HG03039 (cell line): ENCODE measurements at regions not wholly inside any gene's neighbourhood (a gene's known extent, or its start where the extent isn't known, plus 50 kb on each side); places are given as distances from the start of the nearest gene placed in this dataset.
"Not testable (repeated sequence)": the region's sequence is repeated elsewhere in the genome, so short reads cannot be mapped to it uniquely, and the experiment has no call there.

Experiments
- ATAC-seq: cut with Tn5 transposase; IDR thresholded peaks from one replicate; pipeline ENCODE4 v1.9.1; 2021; ENCODE audit warnings: mild to moderate bottlenecking, moderate library complexity; ENCODE audit not compliant: unreplicated experiment

DNA sequence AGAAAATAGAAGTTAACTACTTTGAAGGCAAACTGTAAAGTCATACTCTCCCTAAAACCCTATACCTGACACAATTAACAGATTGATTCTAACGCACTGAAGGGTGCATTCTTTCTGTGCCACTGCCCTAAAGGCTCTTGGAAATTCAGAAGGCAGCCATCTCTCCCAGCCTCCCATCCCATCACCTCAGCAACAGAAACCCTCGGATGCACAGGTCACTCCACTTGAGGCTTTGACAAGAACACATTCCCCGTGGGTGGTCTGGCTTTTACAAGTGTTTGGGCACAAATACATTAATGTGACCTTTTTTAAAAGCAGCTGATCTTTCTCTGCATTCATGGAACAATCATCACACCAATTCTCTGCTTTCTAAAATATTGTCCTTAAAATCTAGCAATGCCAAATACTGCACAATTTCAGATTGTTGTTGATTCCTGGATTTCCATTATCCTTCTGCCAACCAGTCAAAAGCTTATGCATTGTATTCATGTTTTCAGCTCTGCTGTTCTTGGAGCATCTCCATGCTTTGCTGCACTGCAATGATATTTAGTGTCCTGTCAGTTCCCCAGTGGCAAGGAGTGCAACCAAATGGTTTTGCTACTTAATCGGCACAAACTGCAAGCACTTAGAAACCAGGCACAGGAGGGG lies 175.6 kb downstream of the TMEM161B start:
- ATAC-seq, result no peak

DNA sequence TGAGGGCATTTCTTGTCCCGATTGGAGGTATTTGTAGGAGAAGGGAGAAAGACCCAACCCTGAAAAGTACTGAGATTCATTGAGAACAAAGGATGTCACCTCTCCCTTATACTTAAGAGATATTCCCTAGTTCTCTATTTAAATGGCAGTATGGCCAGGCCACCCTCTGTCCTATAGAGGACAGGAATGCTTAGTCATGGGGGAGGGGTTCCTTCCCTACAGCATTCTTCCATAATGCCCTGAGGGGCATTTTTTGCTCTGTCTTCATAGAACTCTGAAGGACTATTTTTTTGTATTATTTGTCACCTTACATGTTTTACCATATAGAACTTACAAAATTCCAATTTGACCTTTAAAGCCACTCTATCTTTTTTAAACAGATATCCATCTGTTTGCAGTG lies 176.3 kb downstream of the TMEM161B start:
- no peak for ATAC-seq

DNA sequence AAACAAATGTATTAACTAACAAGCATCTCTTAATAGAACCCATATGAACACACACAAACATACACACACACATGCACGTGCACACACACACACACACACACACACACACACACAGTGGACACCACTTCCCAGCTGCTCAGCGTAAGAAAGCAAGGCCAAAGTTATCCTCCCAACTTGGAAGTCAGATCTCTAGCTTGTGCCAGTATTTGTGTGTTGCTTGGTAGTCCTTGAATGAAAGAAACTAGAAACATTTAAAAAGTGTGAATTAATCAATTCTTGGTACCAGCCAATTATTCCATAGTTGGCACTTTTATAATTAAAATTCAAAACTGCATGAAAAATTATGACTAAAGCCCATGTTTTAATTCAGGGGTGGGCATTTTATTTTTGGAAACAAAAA lies 178.1 kb downstream of the TMEM161B start:
- ATAC-seq, result no peak

DNA sequence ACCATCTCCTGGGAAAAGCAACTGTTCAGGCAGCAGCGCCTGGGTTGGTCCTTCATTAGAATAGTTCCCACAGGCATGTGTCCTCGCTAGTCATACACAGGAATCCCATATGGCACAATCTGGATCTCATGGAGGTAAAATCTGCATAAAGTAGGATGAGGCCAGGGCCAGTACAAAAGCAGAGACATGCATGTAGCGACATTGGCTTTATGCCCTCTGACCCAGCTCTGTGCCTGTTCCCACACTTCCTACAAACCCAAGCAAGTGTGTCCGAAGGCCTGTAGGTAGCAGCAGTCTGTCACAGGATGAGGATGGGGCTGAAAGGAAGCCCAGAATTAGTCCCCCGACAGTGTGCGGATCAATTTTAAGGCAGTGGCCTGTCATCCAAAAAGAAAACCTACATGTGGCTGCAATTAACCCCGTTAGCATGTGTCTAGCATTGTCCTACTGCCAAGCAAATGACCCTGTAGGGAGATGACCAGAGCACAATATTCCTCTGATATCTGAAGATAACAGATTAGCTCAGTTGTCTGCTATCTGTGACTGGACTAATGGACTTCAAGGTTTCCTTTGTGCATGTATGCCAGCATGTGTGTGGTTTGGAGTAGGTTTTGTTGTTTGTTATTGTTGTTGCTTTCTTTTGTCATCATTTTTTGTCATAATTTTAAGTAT lies 178.8 kb downstream of the TMEM161B start:
- no peak for ATAC-seq

DNA sequence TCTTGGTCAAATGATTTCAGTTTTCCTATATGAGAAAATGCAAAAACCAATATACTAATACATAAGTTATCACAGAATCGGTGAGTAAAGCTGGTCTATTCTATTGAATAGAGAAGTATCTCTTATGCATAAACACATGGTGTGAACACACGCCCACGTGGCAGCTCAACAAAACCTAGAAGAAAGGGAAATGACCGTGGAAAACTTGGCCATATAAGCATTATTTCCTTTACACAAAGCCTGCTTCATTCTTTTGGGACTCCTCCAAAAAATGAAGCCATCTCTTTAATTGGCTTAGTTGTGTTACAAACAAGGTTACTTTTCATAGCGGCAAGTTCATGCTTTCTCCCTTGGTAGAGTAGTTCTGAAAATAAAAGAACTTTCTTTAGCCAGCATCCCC lies 183.2 kb downstream of the TMEM161B start:
- ATAC-seq, result no peak

DNA sequence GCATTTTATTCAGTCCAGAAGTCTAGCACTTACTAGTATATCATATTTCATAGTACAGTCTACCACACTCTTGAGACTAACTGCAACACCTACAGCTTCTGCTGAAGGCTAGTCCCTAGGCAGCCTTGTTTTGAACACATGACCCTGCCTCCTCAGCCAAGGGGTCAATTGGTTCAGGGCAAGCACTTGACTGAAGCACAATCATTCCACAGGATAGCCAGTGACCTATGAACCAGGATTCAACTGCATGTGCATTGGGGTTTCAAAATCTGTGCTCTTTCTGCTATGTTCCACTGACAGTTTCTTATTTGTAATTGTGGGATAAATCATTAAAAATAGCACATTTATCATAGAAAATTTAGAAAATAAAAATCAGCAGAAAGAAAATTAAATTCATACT lies 186.8 kb downstream of the TMEM161B start:
- ATAC-seq, result no peak

DNA sequence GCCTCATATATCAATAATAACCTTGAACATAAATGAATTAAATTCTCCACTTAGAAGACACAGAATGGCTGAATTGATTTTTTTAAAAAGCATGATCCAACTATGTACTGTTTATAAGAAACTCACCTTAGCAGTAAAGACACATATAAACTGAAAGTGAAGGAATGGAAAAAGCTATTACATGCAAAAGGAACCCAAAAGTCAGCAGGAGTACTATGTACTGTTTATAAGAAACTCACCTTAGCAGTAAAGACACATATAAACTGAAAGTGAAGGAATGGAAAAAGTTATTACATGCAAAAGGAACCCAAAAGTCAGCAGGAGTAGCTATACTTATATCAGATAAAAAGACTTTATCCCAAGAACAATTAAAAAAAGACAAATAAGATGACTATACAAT lies 204.8 kb downstream of the TMEM161B start:
- ATAC-seq, result no peak

DNA sequence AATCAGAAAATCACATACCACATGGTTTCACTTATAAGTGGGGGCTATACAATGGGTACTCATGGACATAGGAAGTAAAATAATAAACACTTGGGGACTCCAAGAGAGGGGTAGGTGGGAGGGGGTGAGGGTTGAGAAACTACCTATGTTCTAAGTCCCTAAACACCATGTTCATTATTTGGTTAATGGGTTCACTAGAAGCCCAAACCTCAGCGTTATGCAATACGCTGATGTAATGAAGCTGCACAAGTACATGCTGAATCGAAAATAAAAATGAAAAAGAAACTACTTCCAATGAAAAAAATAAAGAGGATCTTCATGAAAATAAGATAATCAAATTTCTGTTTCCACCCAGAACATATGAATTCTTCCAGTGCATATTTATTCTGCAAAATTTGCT lies 208.5 kb downstream of the TMEM161B start:
- no peak for ATAC-seq

DNA sequence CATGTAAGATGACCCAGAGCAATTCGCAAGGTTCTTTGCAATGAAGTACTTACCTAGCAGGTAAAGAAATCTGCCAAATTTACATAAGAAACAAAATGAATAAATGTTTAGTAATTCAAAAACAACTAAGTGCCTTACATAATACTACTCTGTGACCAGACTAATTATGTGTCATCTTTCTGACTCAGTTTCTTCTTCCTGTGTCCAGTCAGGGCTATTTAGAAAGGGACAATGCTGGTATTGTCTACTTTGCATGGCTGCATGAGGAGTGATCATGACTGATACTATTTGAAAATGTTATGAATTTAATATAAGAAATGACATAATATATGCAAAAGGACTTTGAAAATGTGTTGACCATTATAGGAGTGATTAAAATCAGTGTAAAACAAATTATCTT lies 210.0 kb downstream of the TMEM161B start:
- ATAC-seq, result no peak

DNA sequence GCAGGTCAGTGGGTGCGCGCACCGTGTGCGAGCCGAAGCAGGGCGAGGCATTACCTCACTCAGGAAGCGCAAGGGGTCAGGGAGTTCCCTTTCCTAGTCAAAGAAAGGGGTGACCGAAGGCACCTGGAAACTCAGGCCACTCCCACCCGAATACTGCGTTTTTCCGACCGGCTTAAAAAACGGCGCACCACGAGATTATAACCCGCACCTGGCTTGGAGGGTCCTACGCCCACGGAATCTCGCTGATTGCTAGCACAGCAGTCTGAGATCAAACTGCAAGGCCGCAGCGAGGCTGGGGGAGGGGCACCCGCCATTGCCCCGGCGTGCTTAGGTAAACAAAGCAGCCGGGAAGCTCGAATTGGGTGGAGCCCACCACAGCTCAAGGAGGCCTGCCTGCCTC lies 216.2 kb downstream of the TMEM161B start:
- ATAC-seq, result not testable (repeated sequence)

DNA sequence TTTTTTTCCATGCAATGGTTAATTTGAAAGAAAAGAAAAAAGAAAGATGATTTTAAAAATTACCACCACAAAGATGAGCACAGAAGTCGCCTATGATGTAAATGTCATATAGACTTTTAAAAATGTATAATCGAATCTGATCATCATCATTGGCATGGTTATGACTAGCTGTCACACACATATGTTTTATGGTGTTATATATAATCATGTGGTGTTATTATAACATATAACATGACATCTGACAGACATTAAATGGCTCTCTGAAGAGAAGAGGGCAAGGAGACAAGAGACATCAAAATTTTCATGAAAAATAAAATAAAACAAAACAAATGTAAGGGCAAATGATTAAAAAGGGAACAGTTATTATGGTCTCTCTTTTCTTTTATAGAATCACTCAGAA lies 217.5 kb downstream of the TMEM161B start:
- no peak for ATAC-seq

DNA sequence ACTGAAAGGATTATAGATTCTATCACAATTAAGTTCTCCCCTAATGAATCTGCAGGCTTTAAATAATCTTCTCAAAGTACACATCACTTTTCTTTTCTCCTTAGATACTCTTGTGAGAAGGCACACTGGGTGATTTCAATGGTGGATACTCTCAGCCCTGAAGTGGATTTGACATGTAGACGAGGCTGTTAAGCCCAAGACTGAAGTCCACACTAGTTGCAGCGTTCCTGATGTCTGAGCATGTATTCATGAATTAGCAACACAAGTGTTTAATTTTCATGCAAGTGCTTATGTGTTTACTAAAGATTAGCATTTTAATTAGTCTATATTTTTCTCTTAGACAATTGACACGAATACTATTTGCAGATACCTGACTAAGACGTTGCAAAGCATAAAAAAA lies 218.9 kb downstream of the TMEM161B start:
- no peak for ATAC-seq

DNA sequence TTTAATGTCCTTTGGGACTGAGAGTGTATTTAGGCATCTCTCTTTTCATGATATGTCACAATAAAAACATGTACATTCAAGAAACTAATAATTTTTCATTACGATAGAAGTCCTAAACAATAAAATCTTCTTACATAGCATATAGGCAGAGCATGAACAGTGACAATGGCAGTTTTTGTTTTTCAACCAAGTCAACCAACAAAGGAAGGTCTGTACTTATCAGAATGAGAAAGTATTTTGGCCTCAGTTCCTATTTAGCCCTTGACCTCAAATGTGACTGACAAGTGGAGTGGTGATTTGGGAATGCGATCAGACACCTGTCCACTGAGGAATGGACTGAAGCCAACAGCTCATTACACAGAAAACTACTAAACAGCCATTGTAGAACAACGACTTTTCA lies 219.5 kb downstream of the TMEM161B start:
- no peak for ATAC-seq

DNA sequence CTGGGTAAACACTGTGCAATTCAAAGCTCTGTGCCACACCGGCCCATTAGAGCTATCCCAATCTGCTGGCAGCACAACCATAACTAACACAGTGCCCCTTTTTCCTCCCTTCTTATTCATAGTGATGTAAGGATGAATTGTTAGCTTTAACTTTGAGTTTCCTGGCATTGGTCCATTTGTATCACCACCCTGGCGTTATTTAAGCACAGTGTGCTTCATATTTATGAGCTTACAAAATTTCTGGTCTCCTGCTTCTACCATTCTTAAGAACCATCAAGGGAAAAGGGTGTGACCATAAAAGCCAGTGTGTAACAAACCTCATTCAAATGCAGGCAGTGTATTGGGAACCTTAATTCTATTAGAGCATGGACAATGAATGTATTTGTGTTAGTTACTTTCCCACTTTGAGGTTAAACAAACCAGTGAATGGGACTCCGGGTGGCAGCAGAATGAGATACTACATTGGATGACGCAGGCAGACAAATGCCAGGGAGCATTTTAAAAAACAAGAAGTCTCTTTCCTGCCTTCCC lies 222.6 kb downstream of the TMEM161B start:
- ATAC-seq, result no peak

DNA sequence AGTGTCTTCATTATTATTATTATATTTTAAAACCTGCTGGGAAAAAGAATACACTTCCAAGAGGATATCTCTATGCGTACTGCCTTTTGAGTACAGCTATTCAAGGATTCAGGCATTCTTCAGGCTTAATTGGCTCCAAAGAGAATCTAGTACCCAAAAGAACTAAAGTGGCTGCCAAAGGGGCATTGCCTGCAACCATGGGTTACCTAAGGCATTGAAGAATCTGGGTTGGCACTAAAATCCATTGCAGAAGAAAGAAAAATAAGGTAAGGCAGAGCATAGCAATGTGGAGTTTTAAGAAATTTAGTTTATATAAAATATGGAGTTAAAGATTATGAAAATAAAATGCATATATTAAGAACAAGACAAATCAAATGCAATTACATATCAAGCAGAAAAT lies 223.5 kb downstream of the TMEM161B start:
- ATAC-seq, result no peak

DNA sequence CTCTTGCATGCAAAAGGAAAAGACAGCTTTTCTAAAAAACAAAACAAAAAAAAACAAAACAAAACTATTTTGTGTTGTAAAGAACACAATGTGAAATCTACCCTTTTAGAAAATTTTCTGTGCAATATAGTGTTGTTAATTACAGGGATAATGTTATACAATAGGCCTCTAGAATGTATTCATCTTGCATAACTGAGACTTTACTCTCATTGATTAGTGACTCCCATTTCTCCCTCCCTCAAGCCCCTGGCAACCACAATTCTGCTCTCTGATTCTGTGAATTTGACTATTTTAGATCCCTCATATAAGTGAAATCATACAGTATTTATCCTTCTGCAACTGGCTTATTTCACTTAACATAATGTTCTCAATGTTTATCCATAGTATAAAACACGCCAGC lies 234.1 kb downstream of the TMEM161B start:
- no peak for ATAC-seq

DNA sequence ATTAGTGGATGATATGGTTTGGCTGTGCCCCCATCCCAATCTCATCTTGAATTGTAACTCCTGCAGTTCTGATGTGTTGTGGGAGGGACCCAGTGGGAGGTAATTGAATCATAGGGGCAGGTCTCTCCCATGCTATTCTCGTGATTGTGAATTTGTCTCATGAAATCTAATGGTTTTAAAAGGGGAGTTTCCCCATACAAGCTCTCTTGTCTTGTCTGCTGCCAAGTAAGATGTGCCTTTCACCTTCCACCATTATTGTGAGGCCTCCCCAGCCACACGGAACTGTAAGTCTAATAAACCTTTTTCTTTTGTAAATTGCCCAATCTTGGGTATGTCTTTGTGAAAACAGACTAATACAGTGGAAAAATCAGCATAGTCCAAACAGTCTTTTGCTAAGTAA lies 235.5 kb downstream of the TMEM161B start:
- no peak for ATAC-seq

DNA sequence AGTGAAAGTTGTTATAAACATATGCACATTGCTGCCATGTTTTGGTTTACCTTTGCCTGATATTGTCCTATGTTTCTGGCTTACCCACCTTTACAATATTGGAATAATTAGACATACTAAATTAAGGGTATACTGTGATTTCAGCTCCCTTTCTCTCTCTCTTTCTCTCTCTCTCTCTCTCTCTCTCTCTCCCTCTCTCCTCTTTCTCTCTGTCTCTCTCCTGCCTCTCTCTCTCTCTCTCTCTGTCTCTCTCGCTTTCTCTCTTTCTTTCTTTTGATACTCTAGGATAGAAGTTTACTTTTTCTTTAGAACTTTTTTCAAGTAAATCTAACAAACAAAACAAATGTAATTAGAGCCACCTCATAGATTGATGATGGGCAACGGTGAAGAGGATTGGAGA lies 239.6 kb downstream of the TMEM161B start:
- ATAC-seq, result no peak

DNA sequence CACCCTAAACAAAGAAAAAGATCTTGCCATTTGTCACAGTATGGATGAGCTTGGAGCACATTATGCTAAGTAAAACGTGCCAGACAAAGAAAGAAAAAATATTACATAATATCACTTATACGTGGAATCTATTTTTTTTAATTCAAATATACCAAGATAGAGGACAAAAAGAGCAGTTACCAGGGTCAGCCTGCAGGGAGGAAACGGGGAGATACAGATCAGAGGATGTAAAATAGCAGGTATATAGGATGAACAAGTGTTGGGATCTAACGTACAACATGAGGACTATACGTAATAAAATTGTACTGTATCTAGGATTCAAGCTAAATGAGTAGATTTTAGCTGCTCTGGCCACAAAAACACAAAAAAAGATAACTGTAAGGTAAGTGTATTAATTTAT lies 247.5 kb downstream of the TMEM161B start:
- ATAC-seq, result no peak

DNA sequence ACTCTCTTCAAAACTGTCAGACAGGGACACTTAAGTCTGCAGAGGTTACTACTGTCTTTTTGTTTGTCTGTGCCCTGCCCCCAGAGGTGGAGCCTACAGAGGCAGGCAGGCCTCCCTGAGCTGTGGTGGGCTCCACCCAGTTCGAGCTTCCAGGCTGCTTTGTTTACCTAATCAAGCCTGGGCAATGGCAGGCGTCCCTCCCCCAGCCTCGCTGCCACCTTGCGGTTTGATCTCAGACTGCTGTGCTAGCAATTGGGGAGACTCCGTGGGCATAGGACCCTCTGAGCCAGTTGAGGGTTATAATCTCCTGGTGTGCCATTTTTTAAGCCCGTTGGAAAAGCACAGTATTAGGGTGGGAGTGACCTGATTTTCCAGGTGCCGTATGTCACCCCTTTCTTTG lies 253.7 kb downstream of the TMEM161B start:
- ATAC-seq, result not testable (repeated sequence)

DNA sequence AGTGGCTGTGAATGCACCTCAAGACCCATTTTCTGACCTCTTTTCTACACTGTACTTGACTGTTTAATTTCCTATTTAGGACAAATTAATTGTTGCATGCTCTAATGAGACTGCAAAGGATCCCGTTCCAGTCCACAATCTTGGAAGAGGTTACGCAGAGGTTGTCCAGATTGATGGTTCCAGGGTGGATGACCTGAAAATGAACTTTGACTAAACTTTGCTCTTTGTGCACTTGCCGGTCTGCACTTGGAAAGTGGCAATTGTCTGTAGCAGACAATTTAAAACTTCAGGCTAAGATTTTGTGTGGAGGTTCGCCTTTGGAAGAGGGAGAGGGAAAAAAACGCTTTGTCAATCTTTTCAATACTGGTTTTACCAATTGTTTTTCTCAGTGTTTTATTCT lies 267.8 kb downstream of the TMEM161B start:
- no peak for ATAC-seq

DNA sequence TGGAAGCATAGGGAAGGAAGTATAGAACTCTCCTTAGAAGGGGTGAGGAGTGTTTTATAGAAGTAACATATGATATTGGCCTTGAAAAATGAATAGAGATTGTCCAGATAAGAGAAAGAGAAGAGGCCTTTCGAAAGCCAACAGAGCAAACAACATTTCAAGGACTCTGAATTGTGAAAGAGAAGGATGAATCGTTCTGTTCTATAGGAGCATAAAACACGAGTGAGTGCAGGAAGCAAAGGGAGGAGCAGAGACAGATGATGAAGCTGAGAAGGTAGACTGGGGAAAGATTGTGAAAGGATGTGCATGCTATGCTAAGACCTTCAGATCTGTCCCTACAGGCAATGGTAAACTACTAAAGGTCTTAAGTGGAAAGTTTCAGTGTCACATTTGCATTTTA lies 271.0 kb downstream of the TMEM161B start:
- no peak for ATAC-seq

DNA sequence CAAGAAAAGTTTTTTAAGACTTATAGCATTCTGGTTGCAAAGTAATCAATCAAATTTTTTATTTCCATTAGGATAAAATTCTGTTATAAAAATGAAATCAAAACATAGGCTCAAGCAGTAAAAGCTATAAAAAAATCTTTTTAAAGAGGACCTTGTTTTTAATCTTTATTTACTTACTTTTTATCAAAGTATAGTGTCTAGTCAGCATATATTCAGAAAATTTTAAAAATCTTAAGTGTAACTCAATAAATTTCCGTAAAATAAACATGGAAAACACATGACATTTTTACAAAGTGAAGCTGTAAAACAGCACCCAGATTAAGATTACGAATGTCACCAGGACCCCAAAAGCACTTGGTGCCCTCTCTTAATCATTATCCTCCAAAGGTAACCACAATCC lies 302.4 kb downstream of the TMEM161B start:
- ATAC-seq, result no peak
